Activated T-helper 2 cell treated with anti-CD3 and anti-CD28 coated beads, Interferon-gamma antibody, Interleukin-2, Interleukin-4, amounts not matched to agents 10 μg/mL and 5 μg/mL and 100 μg/mL, durations not matched to agents 14 hours and 24 hours and 36 hours (primary cell): ENCODE measurements at regions not wholly inside any gene's neighbourhood (a gene's known extent, or its start where the extent isn't known, plus 50 kb on each side); places are given as distances from the start of the nearest gene placed in this dataset.

Source experiments
- DNase-seq: peaks from one replicate; pipeline ENCODE4 v3.0.0; 2021; ENCODE audit warnings: low spot score
- H3K27ac Mint-ChIP-seq: one replicate; pipeline ENCODE4 v1.8.0; 2021; ENCODE audit warnings: mixed read lengths
- H3K27me3 Mint-ChIP-seq: one replicate; pipeline ENCODE4 v1.8.0; 2021; ENCODE audit warnings: low read depth, mixed read lengths
- H3K36me3 Mint-ChIP-seq: one replicate; pipeline ENCODE4 v1.8.0; 2021; ENCODE audit warnings: low read depth, mixed read lengths
- H3K4me1 Mint-ChIP-seq: one replicate; pipeline ENCODE4 v1.8.0; 2021; ENCODE audit warnings: low read depth, mixed read lengths
- H3K4me3 Mint-ChIP-seq: one replicate; pipeline ENCODE4 v1.8.0; 2021; ENCODE audit warnings: low read depth, mild to moderate bottlenecking, moderate library complexity, mixed read lengths
- H3K9me3 Mint-ChIP-seq: one replicate; pipeline ENCODE4 v1.8.0; 2021; ENCODE audit warnings: mixed read lengths
- intact Hi-C: fragments of 100-400 bp; cut with micrococcal nuclease; formaldehyde crosslinking; loops from one replicate; pipeline ENCODE4 v1.15.1; 2023

GRCh38 chr10:89929282-89930026 is 228.1 kb downstream of the KIF20B start:
- Mint-ChIP-seq H3K4me1 (no peaks in the 10 kb centered on the region), H3K27me3 (peaks cover 2% of the 10 kb centered on the region), H3K36me3 (no peaks in the 10 kb centered on the region), H3K4me3 (no peak overlapping the region), H3K27ac (no peak overlapping the region), H3K9me3 (no peaks in the 10 kb centered on the region)
- intact Hi-C loops = no loop called here
- no peak for DNase-seq

- intact Hi-C loops = no loop called here
- Mint-ChIP-seq H3K4me1 (no peaks in the 10 kb centered on the region), H3K9me3 (no peaks in the 10 kb centered on the region), H3K4me3 (no peak overlapping the region), H3K27ac (no peak overlapping the region), H3K27me3 (no peaks in the 10 kb centered on the region), H3K36me3 (no peaks in the 10 kb centered on the region)
- DNase-seq = no peak
Observed at GRCh38 chr10:89937494-89937893, 236.1 kb downstream of the KIF20B start.

- Mint-ChIP-seq H3K9me3 (no peaks in the 10 kb centered on the region), H3K4me3 (no peak overlapping the region), H3K27me3 (peaks cover under 1% of the 10 kb centered on the region), H3K36me3 (no peaks in the 10 kb centered on the region), H3K4me1 (no peaks in the 10 kb centered on the region), H3K27ac (no peak overlapping the region)
- no peak for DNase-seq
- intact Hi-C loops = no loop called here
Observed at GRCh38 chr10:89940076-89940475, 238.7 kb downstream of the KIF20B start.

- intact Hi-C loops = no loop called here
- DNase-seq = no peak
Observed at GRCh38 chr10:89942217-89942616, 240.8 kb downstream of the KIF20B start.

GRCh38 chr10:89944138-89944537 is 242.7 kb downstream of the KIF20B start:
- Mint-ChIP-seq H3K36me3 (no peaks in the 10 kb centered on the region), H3K4me3 (no peak overlapping the region), H3K27me3 (peaks cover 2% of the 10 kb centered on the region), H3K9me3 (no peaks in the 10 kb centered on the region), H3K27ac (no peak overlapping the region), H3K4me1 (no peaks in the 10 kb centered on the region)
- intact Hi-C loops = no loop called here
- DNase-seq = no peak

More at GRCh38 chr10:89942217-89942616, 240.8 kb downstream of the KIF20B start:
- no peaks in the 10 kb centered on the region for H3K4me1 Mint-ChIP-seq
- H3K9me3 Mint-ChIP-seq = no peaks in the 10 kb centered on the region
- no peak overlapping the region for H3K27ac Mint-ChIP-seq
- H3K27me3 Mint-ChIP-seq = peaks cover 2% of the 10 kb centered on the region
- H3K36me3 Mint-ChIP-seq = no peaks in the 10 kb centered on the region
- no peak overlapping the region for H3K4me3 Mint-ChIP-seq

GRCh38 chr10:89946106-89946505 is 244.7 kb downstream of the KIF20B start:
- H3K36me3 Mint-ChIP-seq = no peaks in the 10 kb centered on the region
- intact Hi-C loops = no loop called here

GRCh38 chr10:89949496-89949895 is 248.1 kb downstream of the KIF20B start:
- peaks cover 7% of the 10 kb centered on the region for H3K27me3 Mint-ChIP-seq
- H3K27ac Mint-ChIP-seq = no peak overlapping the region
- H3K4me3 Mint-ChIP-seq = no peak overlapping the region
- no peak for DNase-seq
- intact Hi-C loops = no loop called here
- no peaks in the 10 kb centered on the region for H3K9me3 Mint-ChIP-seq
- H3K4me1 Mint-ChIP-seq = no peaks in the 10 kb centered on the region
- no peaks in the 10 kb centered on the region for H3K36me3 Mint-ChIP-seq

More at GRCh38 chr10:89946106-89946505, 244.7 kb downstream of the KIF20B start:
- DNase-seq = no peak
- Mint-ChIP-seq H3K4me3 (no peak overlapping the region), H3K27ac (no peak overlapping the region), H3K4me1 (no peaks in the 10 kb centered on the region), H3K27me3 (peaks cover 2% of the 10 kb centered on the region), H3K9me3 (no peaks in the 10 kb centered on the region)

- H3K36me3 Mint-ChIP-seq = no peaks in the 10 kb centered on the region
- no peak overlapping the region for H3K4me3 Mint-ChIP-seq
- no peak overlapping the region for H3K27ac Mint-ChIP-seq
- no peaks in the 10 kb centered on the region for H3K9me3 Mint-ChIP-seq
- intact Hi-C loops = no loop called here
- DNase-seq = no peak
- H3K27me3 Mint-ChIP-seq = peaks cover 5% of the 10 kb centered on the region
- H3K4me1 Mint-ChIP-seq = no peaks in the 10 kb centered on the region
Observed at GRCh38 chr10:89952325-89952724, 250.9 kb downstream of the KIF20B start.

- no peak for DNase-seq
- no peaks in the 10 kb centered on the region for H3K4me1 Mint-ChIP-seq
- H3K36me3 Mint-ChIP-seq = no peaks in the 10 kb centered on the region
- no peak overlapping the region for H3K4me3 Mint-ChIP-seq
- intact Hi-C loops = no loop called here
- no peaks in the 10 kb centered on the region for H3K9me3 Mint-ChIP-seq
- no peak overlapping the region for H3K27ac Mint-ChIP-seq
- H3K27me3 Mint-ChIP-seq = peaks cover 5% of the 10 kb centered on the region
Observed at GRCh38 chr10:89952751-89953150, 251.4 kb downstream of the KIF20B start.

- Mint-ChIP-seq H3K36me3 (no peaks in the 10 kb centered on the region), H3K4me3 (no peak overlapping the region), H3K4me1 (no peaks in the 10 kb centered on the region), H3K27me3 (peaks cover 5% of the 10 kb centered on the region), H3K27ac (no peak overlapping the region), H3K9me3 (no peaks in the 10 kb centered on the region)
- no peak for DNase-seq
- intact Hi-C loops = no loop called here
Observed at GRCh38 chr10:89954061-89954460, 252.7 kb downstream of the KIF20B start.

GRCh38 chr10:89954787-89955566 is 253.6 kb downstream of the KIF20B start:
- H3K4me1 Mint-ChIP-seq = no peaks in the 10 kb centered on the region
- peaks cover 5% of the 10 kb centered on the region for H3K27me3 Mint-ChIP-seq
- intact Hi-C loops = no loop called here
- no peak overlapping the region for H3K4me3 Mint-ChIP-seq
- no peaks in the 10 kb centered on the region for H3K36me3 Mint-ChIP-seq
- no peak overlapping the region for H3K27ac Mint-ChIP-seq
- no peak for DNase-seq
- no peaks in the 10 kb centered on the region for H3K9me3 Mint-ChIP-seq

- Mint-ChIP-seq H3K4me1 (no peaks in the 10 kb centered on the region), H3K9me3 (no peaks in the 10 kb centered on the region), H3K36me3 (no peaks in the 10 kb centered on the region), H3K4me3 (no peak overlapping the region), H3K27me3 (no peaks in the 10 kb centered on the region), H3K27ac (no peak overlapping the region)
- intact Hi-C loops = loop anchor here (10.0 kb wide), 1 partner anchor 165 kb away; no protein-coding TSS in a partner anchor
- DNase-seq = no peak
Observed at GRCh38 chr10:89959433-89960110, 258.2 kb downstream of the KIF20B start.
